DLD1 (cell line): ENCODE measurements at regions not wholly inside any gene's neighbourhood (a gene's known extent, or its start where the extent isn't known, plus 50 kb on each side); places are given as distances from the start of the nearest gene placed in this dataset.

Experiments
- in situ Hi-C: cut with HindIII; loops from 2 replicates; pipeline ENCODE4 v1.10.0; 2017; ENCODE audit warnings: low sequenced_read_pairs

- in situ Hi-C loops = no loop called here
Observed at GRCh38 chr12:124433879-124434278, 133.5 kb downstream of the NCOR2 start.

GRCh38 chr12:124433147-124433874, 134.1 kb downstream of the NCOR2 start:
- in situ Hi-C loops = no loop called here

GRCh38 chr12:124432376-124432775, 135.0 kb downstream of the NCOR2 start:
- in situ Hi-C loops = no loop called here

- in situ Hi-C loops = no loop called here
Observed at GRCh38 chr12:124431971-124432370, 135.4 kb downstream of the NCOR2 start.

- in situ Hi-C loops = no loop called here
Observed at GRCh38 chr12:124430491-124430890, 135.6 kb downstream of the RFLNA start.

- in situ Hi-C loops = no loop called here
Observed at GRCh38 chr12:124429535-124429934, 134.6 kb downstream of the RFLNA start.

GRCh38 chr12:124428792-124429281, 133.9 kb downstream of the RFLNA start:
- in situ Hi-C loops = no loop called here

GRCh38 chr12:124428136-124428791, 133.4 kb downstream of the RFLNA start:
- in situ Hi-C loops = no loop called here

- in situ Hi-C loops = no loop called here
Observed at GRCh38 chr12:124426594-124427555, 132.0 kb downstream of the RFLNA start.

- in situ Hi-C loops = no loop called here
Observed at GRCh38 chr12:124425667-124426066, 130.8 kb downstream of the RFLNA start.

GRCh38 chr12:124424516-124424905, 129.6 kb downstream of the RFLNA start:
- in situ Hi-C loops = no loop called here

- in situ Hi-C loops = no loop called here
Observed at GRCh38 chr12:124423761-124424515, 129.0 kb downstream of the RFLNA start.

GRCh38 chr12:124422570-124423523, 128.0 kb downstream of the RFLNA start:
- in situ Hi-C loops = no loop called here

- in situ Hi-C loops = no loop called here
Observed at GRCh38 chr12:124422142-124422569, 127.3 kb downstream of the RFLNA start.

- in situ Hi-C loops = no loop called here
Observed at GRCh38 chr12:124420996-124421674, 126.2 kb downstream of the RFLNA start.

- in situ Hi-C loops = no loop called here
Observed at GRCh38 chr12:124420041-124420995, 125.4 kb downstream of the RFLNA start.

- in situ Hi-C loops = loop anchor here (10.0 kb wide), 1 partner anchor 155 kb away; no protein-coding TSS in a partner anchor
Observed at GRCh38 chr12:124419292-124420040, 124.6 kb downstream of the RFLNA start.
